ENCODE measurements at regions not wholly inside any gene's neighbourhood (a gene's known extent, or its start where the extent isn't known, plus 50 kb on each side); places are given as distances from the start of the nearest gene placed in this dataset.
"Not testable (repeated sequence)": the region's sequence is repeated elsewhere in the genome, so short reads cannot be mapped to it uniquely, and the experiment has no call there.

GRCh38 chr16:52921104-52921503, 131.6 kb downstream of the CHD9NB start:
- Mint-ChIP-seq H3K4me3 (no peak overlapping the region), H3K27ac (no peak overlapping the region), H3K4me1 (peaks cover 3% of the 10 kb centered on the region), H3K9me3 (peaks cover 5% of the 10 kb centered on the region), H3K27me3 (peaks cover 18% of the 10 kb centered on the region), H3K36me3 (no peaks in the 10 kb centered on the region)
- DNase-seq: no peak

GRCh38 chr16:52920331-52920730, 132.4 kb downstream of the CHD9NB start:
- H3K36me3 Mint-ChIP-seq: no peaks in the 10 kb centered on the region
- H3K27me3 Mint-ChIP-seq: peaks cover 18% of the 10 kb centered on the region
- H3K9me3 Mint-ChIP-seq: peaks cover 1% of the 10 kb centered on the region
- no peak for DNase-seq
- no peak overlapping the region for H3K4me3 Mint-ChIP-seq
- H3K4me1 Mint-ChIP-seq: peaks cover 3% of the 10 kb centered on the region
- H3K27ac Mint-ChIP-seq: no peak overlapping the region

GRCh38 chr16:52914428-52914827, 138.3 kb downstream of the CHD9NB start:
- no peaks in the 10 kb centered on the region for H3K4me1 Mint-ChIP-seq

GRCh38 chr16:52912565-52913173, 140.0 kb downstream of the CHD9NB start:
- no peak overlapping the region for H3K4me3 Mint-ChIP-seq
- H3K36me3 Mint-ChIP-seq: no peaks in the 10 kb centered on the region
- peak; percentile 29 for DNase-seq
- H3K9me3 Mint-ChIP-seq: no peaks in the 10 kb centered on the region
- no peaks in the 10 kb centered on the region for H3K4me1 Mint-ChIP-seq
- H3K27me3 Mint-ChIP-seq: peaks cover 7% of the 10 kb centered on the region
- no peak overlapping the region for H3K27ac Mint-ChIP-seq

More at GRCh38 chr16:52914428-52914827, 138.3 kb downstream of the CHD9NB start:
- no peaks in the 10 kb centered on the region for H3K36me3 Mint-ChIP-seq
- no peak for DNase-seq
- no peak overlapping the region for H3K27ac Mint-ChIP-seq
- H3K27me3 Mint-ChIP-seq: peaks cover 6% of the 10 kb centered on the region
- H3K4me3 Mint-ChIP-seq: no peak overlapping the region
- H3K9me3 Mint-ChIP-seq: no peaks in the 10 kb centered on the region

- H3K4me3 Mint-ChIP-seq, H3K27ac Mint-ChIP-seq, H3K4me1 Mint-ChIP-seq, H3K36me3 Mint-ChIP-seq, H3K9me3 Mint-ChIP-seq, DNase-seq, H3K27me3 Mint-ChIP-seq: not testable (repeated sequence)
These were observed 144.6 kb downstream of the CHD9NB start for GRCh38 chr16:52908057-52908456.

GRCh38 chr16:52906281-52906680, 146.4 kb downstream of the CHD9NB start:
- H3K4me3 Mint-ChIP-seq: no peak overlapping the region
- H3K27me3 Mint-ChIP-seq: peaks cover 8% of the 10 kb centered on the region
- H3K9me3 Mint-ChIP-seq: no peaks in the 10 kb centered on the region
- H3K27ac Mint-ChIP-seq: no peak overlapping the region
- DNase-seq: no peak
- no peaks in the 10 kb centered on the region for H3K36me3 Mint-ChIP-seq
- no peaks in the 10 kb centered on the region for H3K4me1 Mint-ChIP-seq

- H3K36me3 Mint-ChIP-seq: no peaks in the 10 kb centered on the region
- H3K4me1 Mint-ChIP-seq: no peaks in the 10 kb centered on the region
- H3K27me3 Mint-ChIP-seq: peaks cover 23% of the 10 kb centered on the region
- no peak for DNase-seq
- H3K9me3 Mint-ChIP-seq: peaks cover 4% of the 10 kb centered on the region
- H3K27ac Mint-ChIP-seq: no peak overlapping the region
- no peak overlapping the region for H3K4me3 Mint-ChIP-seq
These were observed 156.1 kb downstream of the CHD9NB start for GRCh38 chr16:52896478-52897164.

- Mint-ChIP-seq H3K27ac (no peak overlapping the region), H3K9me3 (no peaks in the 10 kb centered on the region), H3K27me3 (no peaks in the 10 kb centered on the region), H3K36me3 (no peaks in the 10 kb centered on the region), H3K4me3 (no peak overlapping the region), H3K4me1 (no peaks in the 10 kb centered on the region)
- no peak for DNase-seq
These were observed 178.7 kb downstream of the CHD9NB start for GRCh38 chr16:52874042-52874441.

GRCh38 chr16:52872731-52873130, 180.0 kb downstream of the CHD9NB start:
- Mint-ChIP-seq H3K36me3 (no peaks in the 10 kb centered on the region), H3K4me3 (no peak overlapping the region), H3K27ac (no peak overlapping the region), H3K4me1 (no peaks in the 10 kb centered on the region), H3K9me3 (no peaks in the 10 kb centered on the region), H3K27me3 (no peaks in the 10 kb centered on the region)
- no peak for DNase-seq

GRCh38 chr16:52871481-52871880, 181.2 kb downstream of the CHD9NB start:
- no peak for DNase-seq
- Mint-ChIP-seq H3K27ac (no peak overlapping the region), H3K9me3 (peaks cover 1% of the 10 kb centered on the region), H3K36me3 (no peaks in the 10 kb centered on the region), H3K4me3 (no peak overlapping the region), H3K4me1 (no peaks in the 10 kb centered on the region), H3K27me3 (no peaks in the 10 kb centered on the region)

GRCh38 chr16:52869243-52869642, 183.5 kb downstream of the CHD9NB start:
- no peak for DNase-seq
- H3K36me3 Mint-ChIP-seq: no peaks in the 10 kb centered on the region
- H3K27ac Mint-ChIP-seq: no peak overlapping the region
- no peaks in the 10 kb centered on the region for H3K27me3 Mint-ChIP-seq
- H3K4me1 Mint-ChIP-seq: no peaks in the 10 kb centered on the region
- H3K9me3 Mint-ChIP-seq: peaks cover 1% of the 10 kb centered on the region
- no peak overlapping the region for H3K4me3 Mint-ChIP-seq

- Mint-ChIP-seq H3K4me3 (no peak overlapping the region), H3K27ac (no peak overlapping the region), H3K4me1 (no peaks in the 10 kb centered on the region), H3K27me3 (no peaks in the 10 kb centered on the region), H3K9me3 (peaks cover 1% of the 10 kb centered on the region), H3K36me3 (no peaks in the 10 kb centered on the region)
- DNase-seq: no peak
These were observed 189.7 kb downstream of the CHD9NB start for GRCh38 chr16:52863000-52863399.

GRCh38 chr16:52861614-52862022, 191.1 kb downstream of the CHD9NB start:
- H3K27ac Mint-ChIP-seq: no peak overlapping the region
- H3K27me3 Mint-ChIP-seq: no peaks in the 10 kb centered on the region
- no peaks in the 10 kb centered on the region for H3K36me3 Mint-ChIP-seq
- no peaks in the 10 kb centered on the region for H3K9me3 Mint-ChIP-seq
- no peak overlapping the region for H3K4me3 Mint-ChIP-seq
- no peak for DNase-seq
- no peaks in the 10 kb centered on the region for H3K4me1 Mint-ChIP-seq

- H3K4me3 Mint-ChIP-seq: no peak overlapping the region
- no peaks in the 10 kb centered on the region for H3K4me1 Mint-ChIP-seq
- H3K27ac Mint-ChIP-seq: no peak overlapping the region
- H3K36me3 Mint-ChIP-seq: no peaks in the 10 kb centered on the region
- H3K27me3 Mint-ChIP-seq: no peaks in the 10 kb centered on the region
- peaks cover 18% of the 10 kb centered on the region for H3K9me3 Mint-ChIP-seq
- DNase-seq: no peak
These were observed 197.2 kb downstream of the CHD9NB start for GRCh38 chr16:52855463-52855862.

GRCh38 chr16:52852978-52853377, 199.7 kb downstream of the CHD9NB start:
- DNase-seq: no peak

GRCh38 chr16:52851211-52851740, 201.4 kb downstream of the CHD9NB start:
- no peak for DNase-seq
- H3K27ac Mint-ChIP-seq: no peak overlapping the region
- no peak overlapping the region for H3K4me3 Mint-ChIP-seq
- H3K27me3 Mint-ChIP-seq: no peaks in the 10 kb centered on the region
- H3K9me3 Mint-ChIP-seq: peaks cover 32% of the 10 kb centered on the region
- H3K36me3 Mint-ChIP-seq: no peaks in the 10 kb centered on the region
- H3K4me1 Mint-ChIP-seq: no peaks in the 10 kb centered on the region

More at GRCh38 chr16:52852978-52853377, 199.7 kb downstream of the CHD9NB start:
- Mint-ChIP-seq H3K27ac (no peak overlapping the region), H3K9me3 (peaks cover 29% of the 10 kb centered on the region), H3K27me3 (no peaks in the 10 kb centered on the region), H3K4me1 (no peaks in the 10 kb centered on the region), H3K36me3 (no peaks in the 10 kb centered on the region), H3K4me3 (no peak overlapping the region)
